WI38 (cell line): ENCODE measurements at regions not wholly inside any gene's neighbourhood (a gene's known extent, or its start where the extent isn't known, plus 50 kb on each side); places are given as distances from the start of the nearest gene placed in this dataset.
"Not testable (repeated sequence)": the region's sequence is repeated elsewhere in the genome, so short reads cannot be mapped to it uniquely, and the experiment has no call there.

Experiments used
- H3K4me3 ChIP-seq: 2 replicates; pipeline ENCODE4 v1.5.1; 2011; ENCODE audit warnings: low read depth, mild to moderate bottlenecking, control low read depth, low read length
- TF ChIP-seq, protein P1 (sequence below): IDR thresholded peaks from 2 replicates; pipeline ENCODE4 v1.5.1; 2012; ENCODE audit warnings: low read depth, mild to moderate bottlenecking, control low read depth, low read length

DNA sequence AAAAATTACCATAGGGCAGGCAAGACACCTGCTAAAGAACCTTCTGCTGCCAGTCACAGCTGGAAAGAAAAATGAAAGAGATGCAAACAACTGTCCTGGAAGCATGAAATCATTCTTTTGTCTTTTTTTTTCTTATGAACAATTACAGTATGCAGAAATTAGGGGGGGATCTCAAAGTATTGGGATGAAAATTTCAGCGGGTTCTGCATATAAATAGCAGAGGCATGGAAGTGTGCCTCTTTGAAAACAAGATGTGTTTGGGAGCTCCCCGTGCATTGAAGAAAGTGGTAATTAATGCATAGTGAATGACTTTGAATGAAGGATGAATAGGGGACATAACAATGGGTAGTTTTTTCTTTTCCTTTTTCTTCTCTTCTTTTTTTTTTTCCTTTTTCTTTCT is 431.2 kb downstream of the SOX2 start:
- H3K4me3 ChIP-seq: no peak overlapping the region
- TF ChIP-seq, protein P1, sequence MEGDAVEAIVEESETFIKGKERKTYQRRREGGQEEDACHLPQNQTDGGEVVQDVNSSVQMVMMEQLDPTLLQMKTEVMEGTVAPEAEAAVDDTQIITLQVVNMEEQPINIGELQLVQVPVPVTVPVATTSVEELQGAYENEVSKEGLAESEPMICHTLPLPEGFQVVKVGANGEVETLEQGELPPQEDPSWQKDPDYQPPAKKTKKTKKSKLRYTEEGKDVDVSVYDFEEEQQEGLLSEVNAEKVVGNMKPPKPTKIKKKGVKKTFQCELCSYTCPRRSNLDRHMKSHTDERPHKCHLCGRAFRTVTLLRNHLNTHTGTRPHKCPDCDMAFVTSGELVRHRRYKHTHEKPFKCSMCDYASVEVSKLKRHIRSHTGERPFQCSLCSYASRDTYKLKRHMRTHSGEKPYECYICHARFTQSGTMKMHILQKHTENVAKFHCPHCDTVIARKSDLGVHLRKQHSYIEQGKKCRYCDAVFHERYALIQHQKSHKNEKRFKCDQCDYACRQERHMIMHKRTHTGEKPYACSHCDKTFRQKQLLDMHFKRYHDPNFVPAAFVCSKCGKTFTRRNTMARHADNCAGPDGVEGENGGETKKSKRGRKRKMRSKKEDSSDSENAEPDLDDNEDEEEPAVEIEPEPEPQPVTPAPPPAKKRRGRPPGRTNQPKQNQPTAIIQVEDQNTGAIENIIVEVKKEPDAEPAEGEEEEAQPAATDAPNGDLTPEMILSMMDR: no peak

DNA sequence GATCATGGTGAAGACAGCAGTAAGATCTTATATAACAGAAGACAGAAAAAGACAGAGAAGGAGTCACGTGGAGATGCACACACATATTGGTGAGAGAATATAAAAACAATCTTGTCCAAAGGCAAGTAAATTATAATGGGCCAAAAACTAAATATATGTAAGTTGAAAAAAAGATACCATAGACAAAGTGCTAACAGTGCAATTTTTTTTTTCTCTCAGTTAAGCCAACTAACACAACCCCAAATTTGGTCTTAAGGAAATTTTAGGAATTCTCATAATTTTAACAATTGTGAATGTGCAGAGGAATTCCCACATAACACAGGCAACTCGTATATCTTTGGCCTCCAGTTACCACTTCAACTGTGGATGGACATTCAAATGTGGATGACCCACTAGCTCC is 432.2 kb downstream of the SOX2 start:
- no peak overlapping the region for H3K4me3 ChIP-seq
- TF ChIP-seq, protein P1: no peak

DNA sequence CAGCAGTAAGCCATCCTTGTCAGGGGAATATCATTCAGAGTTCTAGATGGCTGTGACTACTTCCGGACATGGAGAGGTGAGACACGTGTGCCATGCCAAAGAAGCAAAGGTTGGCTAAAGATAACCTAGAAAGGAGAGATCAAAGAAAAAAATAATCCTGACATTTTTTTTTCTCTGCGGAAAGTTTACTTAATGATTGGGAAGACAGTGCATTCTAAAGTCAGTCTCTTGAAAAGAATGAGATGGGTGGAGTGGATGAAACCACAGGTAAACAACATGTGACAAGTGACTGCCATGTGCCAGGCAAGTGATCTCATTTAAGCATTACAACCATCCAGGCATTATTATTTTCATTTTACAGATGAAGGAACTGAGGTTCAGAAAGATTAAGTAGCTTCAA is 436.6 kb downstream of the SOX2 start:
- TF ChIP-seq, protein P1: no peak
- no peak overlapping the region for H3K4me3 ChIP-seq

DNA sequence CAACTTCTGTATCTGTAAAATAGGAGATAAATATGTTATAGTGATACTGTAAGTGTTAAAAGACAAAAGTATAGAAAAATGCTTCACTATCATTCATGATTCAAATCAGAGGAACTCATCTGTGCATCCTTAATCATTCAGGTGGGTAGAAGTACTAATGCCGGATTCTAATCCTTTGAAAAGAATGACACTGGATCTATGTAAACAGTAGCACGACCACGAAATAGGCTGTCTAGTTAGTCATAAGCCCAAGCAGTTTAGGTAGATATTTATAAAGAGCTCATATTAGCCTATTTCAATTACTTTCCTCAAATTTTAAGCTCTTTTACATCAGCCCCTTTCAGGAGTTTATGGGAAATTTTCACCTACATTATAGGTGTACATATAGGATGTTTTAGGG is 437.9 kb downstream of the SOX2 start:
- TF ChIP-seq, protein P1: no peak
- no peak overlapping the region for H3K4me3 ChIP-seq

DNA sequence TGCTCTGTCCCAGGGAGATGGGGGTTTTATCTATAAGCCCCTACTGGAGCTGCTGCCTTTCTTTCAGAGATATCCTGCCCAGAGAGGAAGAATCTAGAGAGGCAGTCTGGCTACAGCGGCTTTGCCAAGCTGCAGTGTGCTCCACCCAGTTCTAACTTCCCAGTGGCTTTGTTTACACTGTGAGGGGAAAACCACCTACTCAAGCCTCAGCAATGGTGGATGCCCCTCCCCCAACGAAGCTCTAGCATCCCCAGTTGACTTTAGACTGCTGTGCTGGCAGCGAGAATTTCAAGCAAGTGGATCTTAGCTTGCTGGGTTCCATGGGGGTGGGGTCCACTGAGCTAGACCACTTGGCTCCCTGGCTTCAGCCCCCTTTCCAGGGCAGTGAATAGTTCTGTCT is 444.6 kb downstream of the SOX2 start:
- H3K4me3 ChIP-seq: not testable (repeated sequence)

DNA sequence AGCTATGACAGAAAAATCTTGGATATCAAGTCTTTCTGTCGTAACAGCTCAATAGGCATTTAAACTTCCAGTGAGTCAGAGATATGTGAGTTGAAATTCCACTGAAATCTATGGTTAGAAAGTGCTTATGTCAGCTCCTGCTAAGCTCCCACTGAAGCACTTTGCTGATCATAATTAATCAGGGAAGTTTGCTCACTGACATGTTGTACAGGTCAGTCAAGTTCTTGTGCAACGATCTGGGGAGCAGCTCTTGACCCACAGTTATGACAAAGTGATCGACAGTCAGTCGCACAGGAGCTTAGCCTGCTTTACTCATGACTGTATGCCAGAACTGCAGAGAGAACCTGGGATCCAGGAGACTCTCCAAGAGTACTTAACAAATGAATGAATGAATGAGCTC is 453.5 kb downstream of the SOX2 start:
- TF ChIP-seq, protein P1: no peak
- no peak overlapping the region for H3K4me3 ChIP-seq

DNA sequence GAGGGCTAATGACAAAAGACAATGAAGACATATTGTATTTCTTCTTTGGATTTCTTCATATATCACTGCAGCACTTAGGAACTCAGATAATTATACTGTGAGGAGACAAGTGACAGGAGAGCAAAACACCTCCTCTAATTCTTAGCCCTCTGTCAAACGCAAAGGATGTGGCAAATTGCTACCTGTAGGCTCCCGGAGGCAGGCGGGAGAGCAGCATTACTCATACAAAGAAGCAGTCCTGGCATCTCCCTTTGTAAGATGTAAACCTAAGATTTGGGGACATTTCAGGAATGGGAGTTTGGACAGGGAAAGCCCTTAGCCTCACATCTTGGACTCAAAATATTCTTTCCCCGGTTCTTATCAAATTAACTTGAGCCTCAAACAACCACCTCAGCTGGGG is 460.8 kb downstream of the SOX2 start:
- TF ChIP-seq, protein P1: no peak
- H3K4me3 ChIP-seq: no peak overlapping the region

DNA sequence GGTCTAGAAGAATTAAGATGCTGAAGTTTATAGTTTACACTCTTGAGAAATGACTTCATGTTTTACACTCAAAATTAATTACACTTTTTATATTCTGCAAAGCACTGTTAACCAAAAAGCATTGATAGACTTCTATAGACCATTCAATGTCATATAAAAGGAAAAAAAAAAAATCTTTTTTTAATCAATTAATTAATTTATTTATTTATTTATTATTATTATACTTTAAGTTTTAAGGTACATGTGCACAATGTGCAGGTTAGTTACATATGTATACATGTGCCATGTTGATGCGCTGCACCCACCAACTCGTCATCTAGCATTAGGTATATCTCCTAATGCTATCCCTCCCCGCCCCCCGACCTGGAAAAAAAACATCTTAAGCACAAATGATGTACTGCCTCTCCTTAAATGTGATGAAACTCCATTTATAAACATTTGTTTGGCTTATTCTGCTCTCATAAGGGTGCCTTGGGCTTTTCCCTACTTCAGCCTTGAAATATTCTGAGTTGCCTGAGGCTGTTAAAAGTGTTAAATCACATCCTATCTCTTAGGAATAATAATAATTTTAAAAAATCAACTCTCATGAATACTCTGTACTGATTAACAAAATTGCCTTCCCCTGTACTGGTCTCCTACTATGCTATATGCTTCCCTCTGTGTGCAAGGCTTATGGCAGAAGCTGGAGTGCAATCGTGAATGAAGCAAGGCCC is 466.9 kb downstream of the SOX2 start:
- TF ChIP-seq, protein P1: no peak
- H3K4me3 ChIP-seq: no peak overlapping the region
